Suprapubic skin (tissue), 4 donors: ENCODE measurements at regions not wholly inside any gene's neighbourhood (a gene's known extent, or its start where the extent isn't known, plus 50 kb on each side); places are given as distances from the start of the nearest gene placed in this dataset.

ENCODE experiments used
- DNase-seq, 2 donors: peaks; one replicate each; pipeline ENCODE4 v3.0.0-alpha.2; 2019; ENCODE audit warnings: low spot score in 2 of 2
- H3K27ac ChIP-seq: fragments of 200-600 bp; sonication (generic); one replicate; pipeline ENCODE4 v1.5.1; 2019
- H3K27me3 ChIP-seq: fragments of 200-600 bp; sonication (generic); one replicate; pipeline ENCODE4 v1.5.1; 2019
- H3K36me3 ChIP-seq: fragments of 200-600 bp; sonication (generic); one replicate; pipeline ENCODE4 v1.5.1; 2019
- H3K4me1 ChIP-seq: fragments of 200-600 bp; sonication (generic); one replicate; pipeline ENCODE4 v1.5.1; 2019
- H3K4me3 ChIP-seq: fragments of 200-600 bp; sonication (generic); one replicate; pipeline ENCODE4 v1.5.1; 2019; ENCODE audit warnings: mild to moderate bottlenecking
- H3K9me3 ChIP-seq: fragments of 200-600 bp; sonication (generic); one replicate; pipeline ENCODE4 v1.5.1; 2019
- CTCF ChIP-seq, 2 donors: fragments of 200-600 bp in 1 of 2; fragments of 450-650 bp in 1 of 2; sonication (generic) in 1 of 2; IDR thresholded peaks; one replicate each; pipeline ENCODE4 v1.5.1; 2016 to 2019; ENCODE audit warnings: antibody characterized with exemption in 2 of 2, mild to moderate bottlenecking in 1 of 2, moderate library complexity in 1 of 2
- EP300 ChIP-seq: sonication (generic); formaldehyde crosslinking; IDR thresholded peaks from one replicate; pipeline ENCODE4 v1.6.1; 2017; ENCODE audit warnings: antibody characterized with exemption
- POLR2A ChIP-seq, 2 donors: fragments of 450-650 bp; IDR thresholded peaks; one replicate each; pipeline ENCODE4 v1.6.1; 2017; ENCODE audit warnings: antibody characterized with exemption in 2 of 2, mild to moderate bottlenecking in 2 of 2, moderate library complexity in 2 of 2
- POLR2AphosphoS5 ChIP-seq, 3 donors: sonication (generic); formaldehyde crosslinking; IDR thresholded peaks; one replicate each; pipeline ENCODE4 v1.6.1; 2017; ENCODE audit warnings: antibody characterized with exemption in 3 of 3
- WGBS: methylation state at CpG from one replicate; pipeline ENCODE4 v1.1.5; 2018; 5-methylcytosine and 5-hydroxymethylcytosine counted together

- H3K4me3 ChIP-seq = peak overlapping the region; percentile 49
- H3K4me1 ChIP-seq = peaks cover 30% of the 10 kb centered on the region
- no peak for DNase-seq
- no peaks in the 10 kb centered on the region for H3K36me3 ChIP-seq
- 5% methylated on average over 14 of the region's 18 CpGs for WGBS
- TF ChIP-seq POLR2AphosphoS5 (IDR thresholded peaks at IDR 0.05) = no peak
- TF ChIP-seq EP300 = no peak
- no peak for TF ChIP-seq CTCF (IDR thresholded peaks at IDR 0.05)
- TF ChIP-seq POLR2A (IDR thresholded peaks at IDR 0.05) = no peak
- peaks cover 67% of the 10 kb centered on the region for H3K27me3 ChIP-seq
- H3K27ac ChIP-seq = no peak overlapping the region
- no peaks in the 10 kb centered on the region for H3K9me3 ChIP-seq
Measured at GRCh38 chr9:29214154-29214689, 1640.9 kb upstream of the C9orf72 start.

GRCh38 chr9:29214690-29215253 is 1641.5 kb upstream of the C9orf72 start:
- H3K27me3 ChIP-seq = peaks cover 67% of the 10 kb centered on the region
- no peak for DNase-seq
- no peak overlapping the region for H3K27ac ChIP-seq
- WGBS = 2% methylated on average over 31 of the region's 31 CpGs
- peaks cover 30% of the 10 kb centered on the region for H3K4me1 ChIP-seq
- peak overlapping the region; percentile 49 for H3K4me3 ChIP-seq
- H3K36me3 ChIP-seq = no peaks in the 10 kb centered on the region
- no peaks in the 10 kb centered on the region for H3K9me3 ChIP-seq
- TF ChIP-seq POLR2A (IDR thresholded peaks at IDR 0.05) (no peak), CTCF (IDR thresholded peaks at IDR 0.05) (no peak), EP300 (no peak), POLR2AphosphoS5 (IDR thresholded peaks at IDR 0.05) (no peak)

- DNase-seq = no peak
- no peak overlapping the region for H3K27ac ChIP-seq
- H3K36me3 ChIP-seq = no peaks in the 10 kb centered on the region
- H3K27me3 ChIP-seq = peaks cover 50% of the 10 kb centered on the region
- no peak overlapping the region for H3K4me3 ChIP-seq
- no peaks in the 10 kb centered on the region for H3K9me3 ChIP-seq
- no peak for TF ChIP-seq CTCF (IDR thresholded peaks at IDR 0.05)
- TF ChIP-seq EP300 = no peak
- no peak for TF ChIP-seq POLR2A (IDR thresholded peaks at IDR 0.05)
- no peak for TF ChIP-seq POLR2AphosphoS5 (IDR thresholded peaks at IDR 0.05)
- peaks cover 18% of the 10 kb centered on the region for H3K4me1 ChIP-seq
- WGBS = 82% methylated on average over 1 of the region's 1 CpG
Measured at GRCh38 chr9:29217966-29218365, 1644.7 kb upstream of the C9orf72 start.

- peaks cover 22% of the 10 kb centered on the region for H3K27me3 ChIP-seq
- no peaks in the 10 kb centered on the region for H3K9me3 ChIP-seq
- H3K27ac ChIP-seq = no peak overlapping the region
- H3K4me1 ChIP-seq = no peaks in the 10 kb centered on the region
- H3K36me3 ChIP-seq = no peaks in the 10 kb centered on the region
- TF ChIP-seq EP300 = no peak
- TF ChIP-seq POLR2A (IDR thresholded peaks at IDR 0.05) = no peak
- no peak for DNase-seq
- WGBS = 60% methylated on average over 2 of the region's 2 CpGs
- H3K4me3 ChIP-seq = no peak overlapping the region
Measured at GRCh38 chr9:29220596-29221251, 1647.4 kb upstream of the C9orf72 start.

GRCh38 chr9:29228558-29228957 is 1655.3 kb upstream of the C9orf72 start:
- H3K4me1 ChIP-seq = no peaks in the 10 kb centered on the region
- no peak overlapping the region for H3K4me3 ChIP-seq
- no peak for TF ChIP-seq EP300
- TF ChIP-seq POLR2AphosphoS5 (IDR thresholded peaks at IDR 0.05) = no peak
- no peak for TF ChIP-seq POLR2A (IDR thresholded peaks at IDR 0.05)
- TF ChIP-seq CTCF (IDR thresholded peaks at IDR 0.05) = no peak
- 59% methylated on average over 2 of the region's 2 CpGs for WGBS
- DNase-seq = no peak
- H3K9me3 ChIP-seq = no peaks in the 10 kb centered on the region
- H3K36me3 ChIP-seq = no peaks in the 10 kb centered on the region
- H3K27me3 ChIP-seq = no peaks in the 10 kb centered on the region
- no peak overlapping the region for H3K27ac ChIP-seq
